Kidney (tissue), 13 donors: ENCODE measurements at regions not wholly inside any gene's neighbourhood (a gene's known extent, or its start where the extent isn't known, plus 50 kb on each side); places are given as distances from the start of the nearest gene placed in this dataset.

Source experiments
- DNase-seq, 5 donors: peaks; one replicate each; pipeline ENCODE4 v3.0.0-alpha.2; 2013 to 2020
- FAIRE-seq: peaks from 2 replicates; lab custom pipeline; 2012; peaks lifted over from hg19 to GRCh38; lab: Jason Lieb, UNC
- H3K27ac ChIP-seq, 2 donors: one replicate each; pipeline ENCODE4 v1.7.0; 2013; ENCODE audit warnings: low read depth in 2 of 2, low read length in 2 of 2, inconsistent platforms in 1 of 2
- H3K27me3 ChIP-seq: one replicate; pipeline ENCODE4 v1.7.1; 2013; ENCODE audit warnings: low read length, inconsistent platforms; ENCODE audit not compliant: control insufficient read depth, insufficient read depth
- H3K36me3 ChIP-seq, 3 donors: one replicate each; pipeline versions ENCODE4 v1.7.0 to v1.7.1; 2013; ENCODE audit warnings: low read length in 3 of 3, control low read depth in 1 of 3, inconsistent platforms in 1 of 3; ENCODE audit not compliant: insufficient read depth in 3 of 3, control insufficient read depth in 2 of 3
- H3K4me1 ChIP-seq, 3 donors: one replicate each; pipeline versions ENCODE4 v1.7.0 to v1.7.1; 2013; ENCODE audit warnings: low read length in 3 of 3, inconsistent platforms in 1 of 3, low read depth in 1 of 3; ENCODE audit not compliant: control insufficient read depth in 2 of 3, insufficient read depth in 2 of 3
- H3K4me3 ChIP-seq, 3 donors: one replicate each; pipeline versions ENCODE4 v1.7.0 to v1.8.1; 2013; ENCODE audit warnings: low read length in 3 of 3, control low read depth in 1 of 3, inconsistent platforms in 1 of 3
- H3K9ac ChIP-seq, 3 donors: one replicate each; pipeline versions ENCODE4 v1.7.0 to v1.7.1; 2013; ENCODE audit warnings: low read length in 3 of 3, control low read depth in 1 of 3, inconsistent platforms in 1 of 3
- H3K9me3 ChIP-seq, 3 donors: one replicate each; pipeline versions ENCODE4 v1.7.0 to v1.7.1; 2013; ENCODE audit warnings: low read length in 3 of 3, control low read depth in 1 of 3, inconsistent platforms in 1 of 3; ENCODE audit not compliant: control insufficient read depth in 2 of 3, insufficient read depth in 1 of 3
- intact Hi-C: fragments of 100-400 bp; cut with DNase I; formaldehyde crosslinking; loops from one replicate; pipeline ENCODE4 v1.11.1; 2022
- TF ChIP-seq, protein P1 (sequence below): IDR thresholded peaks from 3 replicates; pipeline ENCODE4 v1.5.1; 2012; ENCODE audit warnings: mild to moderate bottlenecking, moderate library complexity, borderline replicate concordance; ENCODE audit not compliant: insufficient read depth; ENCODE audit errors: extremely low read depth
- donor health status: control.
- donor health status: control.
- donor health status: control.
- donor health status: control.
- donor health status: control.
- donor health status: DM: yes; HTN: yes; CAD: no.
- donor health status: Normal renal cell carcinoma (clear cell type).

DNA sequence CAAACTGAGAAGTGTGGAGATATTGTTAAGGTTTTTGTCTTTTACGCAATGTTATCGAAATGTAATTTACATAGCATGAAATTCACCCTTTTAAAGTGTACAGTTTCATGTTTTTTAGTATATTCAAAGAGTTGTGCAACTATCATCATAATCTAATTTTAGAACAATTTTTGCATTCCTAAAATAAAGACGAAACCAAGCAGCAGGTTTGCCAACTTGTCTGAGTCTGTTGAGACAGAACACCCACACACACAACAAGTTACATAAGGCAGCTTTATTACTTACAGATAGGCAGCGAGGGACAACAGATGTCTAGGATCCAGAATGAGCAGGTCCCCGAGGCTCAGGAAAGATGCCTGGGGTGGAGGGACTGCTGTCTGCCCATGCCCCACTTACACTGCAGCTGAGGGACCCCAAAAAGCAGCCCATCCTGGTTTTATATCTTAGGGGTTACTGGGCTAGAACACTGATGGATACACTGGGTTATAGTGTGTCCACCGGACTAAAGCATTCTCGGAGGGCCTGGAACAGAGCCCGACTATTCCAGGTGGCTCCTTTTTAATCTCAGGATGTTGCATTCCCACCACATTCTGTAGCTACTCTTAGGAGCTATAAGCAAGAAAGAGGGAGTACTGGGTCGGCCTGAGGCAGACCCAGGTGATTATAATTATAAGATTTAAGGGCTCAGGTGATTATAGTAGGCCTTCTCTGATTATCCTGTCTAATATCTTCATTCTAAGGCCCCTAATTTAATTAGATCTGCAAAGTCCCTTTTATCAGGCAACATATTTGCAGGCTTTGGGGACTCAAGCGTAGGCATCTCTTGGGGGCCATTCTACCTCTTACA is 150.2 kb upstream of the DOK6 start:
- H3K4me3 ChIP-seq, result no peak overlapping the region
- TF ChIP-seq, protein P1, sequence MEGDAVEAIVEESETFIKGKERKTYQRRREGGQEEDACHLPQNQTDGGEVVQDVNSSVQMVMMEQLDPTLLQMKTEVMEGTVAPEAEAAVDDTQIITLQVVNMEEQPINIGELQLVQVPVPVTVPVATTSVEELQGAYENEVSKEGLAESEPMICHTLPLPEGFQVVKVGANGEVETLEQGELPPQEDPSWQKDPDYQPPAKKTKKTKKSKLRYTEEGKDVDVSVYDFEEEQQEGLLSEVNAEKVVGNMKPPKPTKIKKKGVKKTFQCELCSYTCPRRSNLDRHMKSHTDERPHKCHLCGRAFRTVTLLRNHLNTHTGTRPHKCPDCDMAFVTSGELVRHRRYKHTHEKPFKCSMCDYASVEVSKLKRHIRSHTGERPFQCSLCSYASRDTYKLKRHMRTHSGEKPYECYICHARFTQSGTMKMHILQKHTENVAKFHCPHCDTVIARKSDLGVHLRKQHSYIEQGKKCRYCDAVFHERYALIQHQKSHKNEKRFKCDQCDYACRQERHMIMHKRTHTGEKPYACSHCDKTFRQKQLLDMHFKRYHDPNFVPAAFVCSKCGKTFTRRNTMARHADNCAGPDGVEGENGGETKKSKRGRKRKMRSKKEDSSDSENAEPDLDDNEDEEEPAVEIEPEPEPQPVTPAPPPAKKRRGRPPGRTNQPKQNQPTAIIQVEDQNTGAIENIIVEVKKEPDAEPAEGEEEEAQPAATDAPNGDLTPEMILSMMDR, result no peak
- H3K9me3 ChIP-seq, result no peaks in the 10 kb centered on the region
- no peaks in the 10 kb centered on the region for H3K27me3 ChIP-seq
- no peaks in the 10 kb centered on the region for H3K36me3 ChIP-seq
- no peak overlapping the region for H3K27ac ChIP-seq
- no peaks in the 10 kb centered on the region for H3K4me1 ChIP-seq
- FAIRE-seq (no peak), DNase-seq (no peak)
- intact Hi-C loops, result no loop called here
- H3K9ac ChIP-seq, result no peak overlapping the region

- Histone ChIP-seq H3K9ac (no peak overlapping the region), H3K9me3 (no peaks in the 10 kb centered on the region), H3K36me3 (no peaks in the 10 kb centered on the region), H3K4me1 (no peaks in the 10 kb centered on the region), H3K27ac (no peak overlapping the region), H3K27me3 (no peaks in the 10 kb centered on the region), H3K4me3 (no peak overlapping the region)
- intact Hi-C loops, result no loop called here
- DNase-seq (no peak), FAIRE-seq (no peak)
- TF ChIP-seq, protein P1, result no peak
Measured at GRCh38 chr18:69257861-69258458, 142.7 kb upstream of the DOK6 start.

DNA sequence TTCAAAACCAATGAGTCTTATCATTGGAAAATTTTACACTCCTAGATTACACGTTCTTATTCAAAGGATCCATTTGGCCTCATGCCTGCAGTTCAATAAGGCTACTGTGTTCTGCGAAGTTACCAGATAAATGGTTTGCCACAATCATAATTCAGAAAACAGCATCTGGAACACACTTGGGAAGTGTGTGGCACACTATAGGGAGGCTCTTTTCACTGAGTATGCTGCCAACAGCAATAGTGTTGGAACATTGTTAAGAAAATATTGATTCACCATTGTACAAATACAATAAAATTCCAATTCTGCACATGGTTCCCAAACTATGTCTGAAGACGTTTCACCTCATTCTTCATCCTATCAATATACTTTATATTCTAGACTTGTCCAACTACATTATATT is 141.4 kb upstream of the DOK6 start:
- Histone ChIP-seq H3K9ac (no peak overlapping the region), H3K27me3 (no peaks in the 10 kb centered on the region), H3K4me3 (no peak overlapping the region), H3K9me3 (no peaks in the 10 kb centered on the region), H3K36me3 (no peaks in the 10 kb centered on the region), H3K4me1 (no peaks in the 10 kb centered on the region), H3K27ac (no peak overlapping the region)
- intact Hi-C loops, result no loop called here
- DNase-seq (no peak), FAIRE-seq (no peak)
- TF ChIP-seq, protein P1, result no peak
